ENCODE measurements at regions not wholly inside any gene's neighbourhood (a gene's known extent, or its start where the extent isn't known, plus 50 kb on each side); places are given as distances from the start of the nearest gene placed in this dataset.

GRCh38 chr17:14619821-14620220, 318.9 kb downstream of the HS3ST3B1 start:
- TF ChIP-seq CTCF (IDR thresholded peaks at IDR 0.05): no peak
- no peak for TF ChIP-seq POLR2A (IDR thresholded peaks at IDR 0.05)
